HL-60 (cell line): ENCODE measurements at regions not wholly inside any gene's neighbourhood (a gene's known extent, or its start where the extent isn't known, plus 50 kb on each side); places are given as distances from the start of the nearest gene placed in this dataset.

Source experiments
- DNase-seq, 2 experiments: peaks; one replicate each; pipeline ENCODE4 v3.0.0-alpha.2; 2010 to 2020; ENCODE audit warnings: low read depth in 1 of 2, low spot score in 1 of 2
- H3K27ac ChIP-seq: fragments of 250-450 bp; sonication (Bioruptor Pico); replicated peaks from 2 replicates; pipeline ENCODE4 v1.5.1; 2020; ENCODE audit warnings: mild to moderate bottlenecking, moderate library complexity
- H3K27me3 ChIP-seq: fragments of 250-450 bp; sonication (Bioruptor Pico); 2 replicates; pipeline ENCODE4 v1.5.1; 2021; ENCODE audit warnings: mild to moderate bottlenecking, moderate library complexity; ENCODE audit not compliant: insufficient read depth, poor library complexity, severe bottlenecking
- H3K4me3 ChIP-seq: replicated peaks from 2 replicates; pipeline ENCODE4 v1.5.1; 2011; ENCODE audit warnings: mild to moderate bottlenecking, control low read depth, low read length; ENCODE audit not compliant: insufficient read depth
- GABPA ChIP-seq: IDR thresholded peaks from 2 replicates; pipeline ENCODE4 v1.6.1; 2012; ENCODE audit warnings: low read depth
- POLR2AphosphoS5 ChIP-seq: IDR thresholded peaks from 2 replicates; pipeline ENCODE4 v1.6.1; 2012; ENCODE audit warnings: low read depth
- SPI1 ChIP-seq: IDR thresholded peaks from 2 replicates; pipeline ENCODE4 v1.6.1; 2012; ENCODE audit warnings: low read depth, mild to moderate bottlenecking, borderline replicate concordance
- TF ChIP-seq, protein P1 (sequence below): IDR thresholded peaks from 2 replicates; pipeline ENCODE4 v1.6.1; 2012; ENCODE audit warnings: low read depth; ENCODE audit not compliant: insufficient replicate concordance
- TF ChIP-seq, protein P2 (sequence below): IDR thresholded peaks from one replicate; pipeline ENCODE4 v1.5.1; 2011; ENCODE audit warnings: low read length, control low read depth, inconsistent platforms; ENCODE audit not compliant: insufficient read depth

DNA sequence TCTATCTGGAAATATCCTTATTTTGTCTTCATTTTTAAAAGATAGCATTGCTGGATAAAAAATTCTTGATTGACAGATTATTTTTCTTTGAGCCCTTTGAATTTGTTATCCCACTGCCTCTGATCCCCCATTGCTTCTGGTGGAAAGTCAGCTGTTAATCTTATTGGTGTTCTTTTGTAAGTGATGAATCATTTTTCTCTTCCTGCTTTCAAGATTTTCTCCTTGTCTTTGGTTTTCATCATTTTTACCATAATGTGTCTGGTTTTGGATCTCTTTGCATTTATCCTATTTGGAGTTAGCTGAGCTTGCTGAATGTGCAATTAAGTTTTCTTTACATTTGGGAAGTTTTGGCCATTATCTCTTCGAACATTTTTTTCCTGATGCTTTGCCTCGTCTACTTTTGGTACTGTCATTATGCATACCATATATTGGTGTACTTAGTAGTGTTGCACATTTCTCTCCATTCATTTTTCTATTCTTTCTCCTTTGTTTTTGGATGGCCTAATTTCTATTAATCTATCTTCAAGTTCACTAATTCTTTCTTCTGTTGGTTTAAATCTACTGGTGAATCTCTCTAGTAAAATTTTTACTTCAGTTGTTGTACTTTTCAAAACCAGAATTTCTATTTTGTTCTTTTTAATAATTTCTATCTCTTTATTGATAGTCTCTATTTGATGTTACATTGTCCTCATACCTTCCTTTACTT is 440.0 kb upstream of the PROK2 start:
- Histone ChIP-seq H3K27ac (no peak overlapping the region), H3K27me3 (no peaks in the 10 kb centered on the region)

DNA sequence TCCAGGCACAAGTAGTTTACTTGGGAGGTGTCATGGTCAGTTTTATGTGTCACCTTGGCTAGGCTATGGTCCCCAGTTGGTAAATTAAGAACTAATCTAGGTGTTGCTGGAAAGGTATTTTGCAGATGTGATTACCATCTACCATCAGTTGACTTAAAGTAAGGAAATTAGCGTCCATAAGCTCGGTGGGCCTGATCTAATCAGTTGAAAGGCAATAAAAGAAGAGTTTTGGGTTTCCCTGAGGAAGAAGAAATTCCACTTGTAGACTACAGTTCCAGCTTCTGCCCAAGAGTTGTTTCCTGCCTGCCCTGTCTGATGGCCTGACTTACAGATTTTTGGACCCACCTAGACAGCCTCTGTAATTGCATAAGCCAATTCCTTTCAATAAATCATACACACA is 438.7 kb upstream of the PROK2 start:
- Histone ChIP-seq H3K27me3 (no peaks in the 10 kb centered on the region), H3K27ac (no peak overlapping the region), H3K4me3 (no peak overlapping the region)
- DNase-seq, result no peak
- TF ChIP-seq, protein P1, sequence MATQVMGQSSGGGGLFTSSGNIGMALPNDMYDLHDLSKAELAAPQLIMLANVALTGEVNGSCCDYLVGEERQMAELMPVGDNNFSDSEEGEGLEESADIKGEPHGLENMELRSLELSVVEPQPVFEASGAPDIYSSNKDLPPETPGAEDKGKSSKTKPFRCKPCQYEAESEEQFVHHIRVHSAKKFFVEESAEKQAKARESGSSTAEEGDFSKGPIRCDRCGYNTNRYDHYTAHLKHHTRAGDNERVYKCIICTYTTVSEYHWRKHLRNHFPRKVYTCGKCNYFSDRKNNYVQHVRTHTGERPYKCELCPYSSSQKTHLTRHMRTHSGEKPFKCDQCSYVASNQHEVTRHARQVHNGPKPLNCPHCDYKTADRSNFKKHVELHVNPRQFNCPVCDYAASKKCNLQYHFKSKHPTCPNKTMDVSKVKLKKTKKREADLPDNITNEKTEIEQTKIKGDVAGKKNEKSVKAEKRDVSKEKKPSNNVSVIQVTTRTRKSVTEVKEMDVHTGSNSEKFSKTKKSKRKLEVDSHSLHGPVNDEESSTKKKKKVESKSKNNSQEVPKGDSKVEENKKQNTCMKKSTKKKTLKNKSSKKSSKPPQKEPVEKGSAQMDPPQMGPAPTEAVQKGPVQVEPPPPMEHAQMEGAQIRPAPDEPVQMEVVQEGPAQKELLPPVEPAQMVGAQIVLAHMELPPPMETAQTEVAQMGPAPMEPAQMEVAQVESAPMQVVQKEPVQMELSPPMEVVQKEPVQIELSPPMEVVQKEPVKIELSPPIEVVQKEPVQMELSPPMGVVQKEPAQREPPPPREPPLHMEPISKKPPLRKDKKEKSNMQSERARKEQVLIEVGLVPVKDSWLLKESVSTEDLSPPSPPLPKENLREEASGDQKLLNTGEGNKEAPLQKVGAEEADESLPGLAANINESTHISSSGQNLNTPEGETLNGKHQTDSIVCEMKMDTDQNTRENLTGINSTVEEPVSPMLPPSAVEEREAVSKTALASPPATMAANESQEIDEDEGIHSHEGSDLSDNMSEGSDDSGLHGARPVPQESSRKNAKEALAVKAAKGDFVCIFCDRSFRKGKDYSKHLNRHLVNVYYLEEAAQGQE, result no peak
- TF ChIP-seq, protein P2, sequence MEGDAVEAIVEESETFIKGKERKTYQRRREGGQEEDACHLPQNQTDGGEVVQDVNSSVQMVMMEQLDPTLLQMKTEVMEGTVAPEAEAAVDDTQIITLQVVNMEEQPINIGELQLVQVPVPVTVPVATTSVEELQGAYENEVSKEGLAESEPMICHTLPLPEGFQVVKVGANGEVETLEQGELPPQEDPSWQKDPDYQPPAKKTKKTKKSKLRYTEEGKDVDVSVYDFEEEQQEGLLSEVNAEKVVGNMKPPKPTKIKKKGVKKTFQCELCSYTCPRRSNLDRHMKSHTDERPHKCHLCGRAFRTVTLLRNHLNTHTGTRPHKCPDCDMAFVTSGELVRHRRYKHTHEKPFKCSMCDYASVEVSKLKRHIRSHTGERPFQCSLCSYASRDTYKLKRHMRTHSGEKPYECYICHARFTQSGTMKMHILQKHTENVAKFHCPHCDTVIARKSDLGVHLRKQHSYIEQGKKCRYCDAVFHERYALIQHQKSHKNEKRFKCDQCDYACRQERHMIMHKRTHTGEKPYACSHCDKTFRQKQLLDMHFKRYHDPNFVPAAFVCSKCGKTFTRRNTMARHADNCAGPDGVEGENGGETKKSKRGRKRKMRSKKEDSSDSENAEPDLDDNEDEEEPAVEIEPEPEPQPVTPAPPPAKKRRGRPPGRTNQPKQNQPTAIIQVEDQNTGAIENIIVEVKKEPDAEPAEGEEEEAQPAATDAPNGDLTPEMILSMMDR, result no peak
- TF ChIP-seq GABPA (no peak), POLR2AphosphoS5 (no peak), SPI1 (no peak)

More for the DNA sequence above, 440.0 kb upstream of the PROK2 start:
- TF ChIP-seq POLR2AphosphoS5 (no peak), SPI1 (no peak)
- TF ChIP-seq, protein P2, result no peak
- peak in 1 of 2 experiments; percentile 15 for DNase-seq
- no peak overlapping the region for H3K4me3 ChIP-seq

DNA sequence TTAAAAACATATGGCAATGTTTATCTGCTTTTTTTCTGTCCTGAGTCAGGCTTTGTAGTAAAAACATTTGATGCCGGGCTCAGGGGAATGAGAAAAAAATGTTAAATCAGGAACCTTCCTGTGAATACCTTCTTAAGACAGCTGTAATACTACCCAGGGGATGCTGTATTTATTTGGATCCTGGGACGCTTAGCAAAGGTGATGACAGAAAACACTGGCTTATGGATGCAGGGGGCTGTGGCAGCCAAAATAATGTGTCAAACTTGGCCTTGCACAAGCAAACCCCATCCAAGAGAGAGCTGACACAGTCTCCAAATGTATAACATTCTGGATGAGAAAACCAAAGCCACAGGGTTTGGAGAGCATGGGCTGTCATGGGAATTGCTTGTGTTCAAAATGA is 438.2 kb upstream of the PROK2 start:
- TF ChIP-seq, protein P1, result no peak
- no peak for TF ChIP-seq GABPA
- no peak for TF ChIP-seq SPI1
- no peak for TF ChIP-seq POLR2AphosphoS5
- TF ChIP-seq, protein P2, result no peak
- no peak for DNase-seq
- Histone ChIP-seq H3K4me3 (no peak overlapping the region), H3K27me3 (no peaks in the 10 kb centered on the region), H3K27ac (no peak overlapping the region)

DNA sequence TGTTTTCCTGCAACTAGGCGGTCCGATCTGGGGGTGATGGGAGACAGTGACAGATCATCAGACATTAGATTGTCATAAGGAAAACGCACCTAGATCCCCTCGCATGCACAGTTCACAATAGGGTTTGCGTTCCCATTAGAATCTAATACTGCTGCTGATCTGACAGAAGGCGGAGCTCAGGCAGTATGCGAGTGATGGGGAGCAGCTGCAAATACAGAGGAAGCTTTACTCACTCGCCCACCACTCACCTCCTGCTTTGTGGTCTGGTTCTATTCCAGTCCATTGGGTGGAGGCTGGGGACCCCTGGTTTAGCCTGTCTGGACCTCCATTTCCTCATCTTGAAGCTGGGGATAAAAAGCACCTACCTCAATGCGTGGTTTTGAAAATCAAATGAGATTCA is 437.5 kb upstream of the PROK2 start:
- TF ChIP-seq POLR2AphosphoS5 (no peak), SPI1 (no peak), GABPA (no peak)
- TF ChIP-seq, protein P2, result no peak
- TF ChIP-seq, protein P1, result no peak
- no peaks in the 10 kb centered on the region for H3K27me3 ChIP-seq
- H3K27ac ChIP-seq, result no peak overlapping the region
- DNase-seq, result no peak
- H3K4me3 ChIP-seq, result no peak overlapping the region
